B cell (primary cell): ENCODE measurements at regions not wholly inside any gene's neighbourhood (a gene's known extent, or its start where the extent isn't known, plus 50 kb on each side); places are given as distances from the start of the nearest gene placed in this dataset.

Experiments used
- CTCF ChIP-seq: fragments of 200-600 bp; IDR thresholded peaks from one replicate; pipeline ENCODE4 v1.8.0; 2022; ENCODE audit warnings: antibody characterized with exemption, mild to moderate bottlenecking
- EZH2 ChIP-seq: IDR thresholded peaks from 2 replicates; pipeline ENCODE4 v1.6.1; 2012; ENCODE audit warnings: borderline replicate concordance, low read depth, mild to moderate bottlenecking, moderate library complexity, low read length; ENCODE audit not compliant: insufficient read depth, poor library complexity, severe bottlenecking

DNA sequence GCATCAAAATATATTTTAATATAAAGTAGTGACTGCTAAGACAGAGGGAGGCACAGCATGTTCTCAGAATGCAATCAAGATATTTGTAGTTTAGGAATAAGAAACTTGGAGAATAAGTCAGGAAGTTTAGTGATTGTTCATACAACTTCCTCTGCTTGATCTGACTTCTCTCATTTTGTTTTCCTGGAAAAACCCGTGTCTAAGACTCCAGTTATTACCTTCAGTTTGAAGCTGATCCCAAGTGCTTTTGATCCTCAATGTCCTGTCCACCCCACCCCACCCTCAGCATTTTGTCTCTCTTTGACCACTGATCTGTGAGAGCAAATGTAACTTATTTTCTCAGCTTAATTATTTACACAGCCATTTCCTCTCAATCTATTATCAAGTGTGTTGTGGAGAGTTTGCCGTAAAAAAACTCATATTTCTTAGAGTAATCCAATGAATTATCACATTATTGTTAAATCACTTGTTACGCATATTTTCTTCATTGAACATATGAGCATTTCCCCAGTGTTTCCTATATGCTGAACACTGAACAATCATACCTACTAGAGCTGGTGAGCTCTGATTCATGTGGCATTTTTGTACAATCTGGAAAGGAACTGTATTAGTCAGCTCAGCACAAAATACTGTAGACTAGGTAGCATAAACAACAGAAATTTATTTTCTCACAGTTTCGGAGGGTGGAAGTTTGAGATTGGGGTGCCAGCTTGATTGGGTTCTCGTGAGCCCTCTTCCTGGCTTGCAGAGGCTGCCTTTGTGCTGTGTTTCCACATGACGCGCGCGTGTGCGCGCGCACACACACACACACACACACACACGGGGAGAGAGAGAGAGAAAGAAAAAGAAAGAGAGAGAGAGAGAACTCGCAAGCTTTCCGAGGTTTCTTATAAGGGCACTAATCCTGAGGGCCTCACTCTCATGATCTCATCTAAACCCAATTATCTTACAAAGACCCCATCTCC is 65.5 kb upstream of the DPYD start:
- TF ChIP-seq CTCF (no peak), EZH2 (no peak)
